H9 (cell line): ENCODE measurements at regions not wholly inside any gene's neighbourhood (a gene's known extent, or its start where the extent isn't known, plus 50 kb on each side); places are given as distances from the start of the nearest gene placed in this dataset.

Experiments
- DNase-seq: peaks from one replicate; pipeline ENCODE4 v3.0.0-alpha.2; 2017
- H2AFZ ChIP-seq: one replicate; pipeline ENCODE4 v1.6.1; 2013; ENCODE audit warnings: mild to moderate bottlenecking, low read length, control low read depth, moderate library complexity
- H2AK5ac ChIP-seq: 2 replicates; pipeline ENCODE4 v1.6.1; 2013; ENCODE audit warnings: low read length, control low read depth, mixed read lengths; ENCODE audit not compliant: insufficient read length
- H2BK120ac ChIP-seq: one replicate; pipeline ENCODE4 v1.6.1; 2013; ENCODE audit warnings: low read depth, mild to moderate bottlenecking, low read length, control low read depth, inconsistent platforms; ENCODE audit not compliant: poor library complexity, severe bottlenecking
- H2BK12ac ChIP-seq: 2 replicates; pipeline ENCODE4 v1.6.1; 2013; ENCODE audit warnings: low read length, control low read depth, mixed read lengths, low read depth; ENCODE audit not compliant: insufficient read length
- H2BK15ac ChIP-seq: 2 replicates; pipeline ENCODE4 v1.6.1; 2013; ENCODE audit warnings: low read depth, low read length, control low read depth
- H2BK20ac ChIP-seq: one replicate; pipeline ENCODE4 v1.6.1; 2013; ENCODE audit warnings: low read depth, mild to moderate bottlenecking, low read length, control low read depth, inconsistent platforms; ENCODE audit not compliant: poor library complexity, severe bottlenecking
- H2BK5ac ChIP-seq: 2 replicates; pipeline ENCODE4 v1.6.1; 2013; ENCODE audit warnings: low read length, control low read depth, mixed read lengths; ENCODE audit not compliant: insufficient read length
- H3K14ac ChIP-seq: 2 replicates; pipeline ENCODE4 v1.6.1; 2013; ENCODE audit warnings: low read length, control low read depth; ENCODE audit not compliant: insufficient read depth
- H3K18ac ChIP-seq: 2 replicates; pipeline ENCODE4 v1.6.1; 2013; ENCODE audit warnings: low read depth, mild to moderate bottlenecking, mixed read lengths, low read length, control low read depth; ENCODE audit not compliant: insufficient read length
- H3K23ac ChIP-seq: 2 replicates; pipeline ENCODE4 v1.6.1; 2013; ENCODE audit warnings: low read length, control low read depth, mixed read lengths, low read depth; ENCODE audit not compliant: insufficient read length
- H3K23me2 ChIP-seq: 2 replicates; pipeline ENCODE4 v1.6.1; 2013; ENCODE audit warnings: low read depth, mild to moderate bottlenecking, mixed read lengths, low read length, control low read depth; ENCODE audit not compliant: insufficient read length, poor library complexity, severe bottlenecking
- H3K27ac ChIP-seq: 2 replicates; pipeline ENCODE4 v1.5.1; 2013; ENCODE audit warnings: low read length, control low read depth, mixed read lengths, low read depth; ENCODE audit not compliant: insufficient read length
- H3K27me3 ChIP-seq: 2 replicates; pipeline ENCODE4 v1.6.1; 2013; ENCODE audit warnings: low read length, control low read depth, inconsistent platforms; ENCODE audit not compliant: insufficient read depth
- H3K4ac ChIP-seq: 2 replicates; pipeline ENCODE4 v1.6.1; 2013; ENCODE audit warnings: low read depth, mild to moderate bottlenecking, control low read depth, inconsistent platforms, low read length, moderate library complexity
- H3K4me1 ChIP-seq: 2 replicates; pipeline ENCODE4 v1.6.1; 2013; ENCODE audit warnings: low read length, control low read depth, inconsistent platforms; ENCODE audit not compliant: insufficient read depth
- H3K4me2 ChIP-seq: 2 replicates; pipeline ENCODE4 v1.6.1; 2013; ENCODE audit warnings: low read length, control low read depth, mixed read lengths; ENCODE audit not compliant: insufficient read length, insufficient read depth
- H3K56ac ChIP-seq: 2 replicates; pipeline ENCODE4 v1.6.1; 2013; ENCODE audit warnings: low read depth, mild to moderate bottlenecking, mixed read lengths, low read length, control low read depth; ENCODE audit not compliant: insufficient read length
- H3K79me1 ChIP-seq: 2 replicates; pipeline ENCODE4 v1.6.1; 2013; ENCODE audit warnings: low read depth, mild to moderate bottlenecking, moderate library complexity, low read length, control low read depth, inconsistent platforms; ENCODE audit not compliant: insufficient read depth, poor library complexity, severe bottlenecking
- H3K79me2 ChIP-seq: 2 replicates; pipeline ENCODE4 v1.6.1; 2013; ENCODE audit warnings: low read length, control low read depth, inconsistent platforms; ENCODE audit not compliant: insufficient read depth
- H3K9ac ChIP-seq: 2 replicates; pipeline ENCODE4 v1.6.1; 2013; ENCODE audit warnings: low read length, control low read depth, mixed read lengths; ENCODE audit not compliant: insufficient read length; ENCODE audit errors: extremely low read depth
- H3K9me3 ChIP-seq: one replicate; pipeline ENCODE4 v1.6.1; 2013; ENCODE audit warnings: low read depth, low read length, inconsistent platforms; ENCODE audit not compliant: control insufficient read depth
- H3T11ph ChIP-seq: one replicate; pipeline ENCODE4 v1.6.1; 2013; ENCODE audit warnings: mild to moderate bottlenecking, low read length, control low read depth, inconsistent platforms
- H4K20me1 ChIP-seq: one replicate; pipeline ENCODE4 v1.6.1; 2013; ENCODE audit not compliant: control insufficient read depth, insufficient read length, insufficient read depth
- H4K5ac ChIP-seq: 2 replicates; pipeline ENCODE4 v1.6.1; 2013; ENCODE audit warnings: low read depth, mild to moderate bottlenecking, mixed read lengths, low read length, control low read depth; ENCODE audit not compliant: insufficient read length
- H4K8ac ChIP-seq: replicated peaks from 2 replicates; pipeline ENCODE4 v1.6.1; 2013; ENCODE audit warnings: low read length, control low read depth, mixed read lengths, low read depth; ENCODE audit not compliant: insufficient read length
- H4K91ac ChIP-seq: 2 replicates; pipeline ENCODE4 v1.6.1; 2013; ENCODE audit warnings: low read depth, mild to moderate bottlenecking, moderate library complexity, mixed read lengths, low read length, control low read depth; ENCODE audit not compliant: insufficient read length
- H3K27ac Mint-ChIP-seq, 3 experiments: 2 replicates in 2 of 3; 3 replicates in 1 of 3; pipeline ENCODE4 v1.8.0; 2020 to 2021; ENCODE audit warnings: mixed read lengths in 3 of 3, mild to moderate bottlenecking in 1 of 3, moderate library complexity in 1 of 3
- H3K27me3 Mint-ChIP-seq: 2 replicates; pipeline ENCODE4 v1.8.0; 2021; ENCODE audit warnings: low read depth, mild to moderate bottlenecking, moderate library complexity, mixed read lengths
- H3K36me3 Mint-ChIP-seq, 3 experiments: 2 replicates in 2 of 3; 3 replicates in 1 of 3; pipeline ENCODE4 v1.8.0; 2020 to 2021; ENCODE audit warnings: low read depth in 3 of 3, mixed read lengths in 3 of 3; ENCODE audit not compliant: insufficient read depth in 1 of 3
- H3K4me1 Mint-ChIP-seq, 2 experiments: 2 replicates each; pipeline ENCODE4 v1.8.0; 2020; ENCODE audit warnings: mixed read lengths in 2 of 2
- H3K4me3 Mint-ChIP-seq, 2 experiments: 2 replicates in 1 of 2; 3 replicates in 1 of 2; pipeline ENCODE4 v1.8.0; 2020 to 2021; ENCODE audit warnings: mild to moderate bottlenecking in 2 of 2, mixed read lengths in 2 of 2, moderate library complexity in 1 of 2
- H3K9me3 Mint-ChIP-seq, 2 experiments: 2 replicates in 1 of 2; 3 replicates in 1 of 2; pipeline ENCODE4 v1.8.0; 2020; ENCODE audit warnings: mild to moderate bottlenecking in 2 of 2, mixed read lengths in 2 of 2, moderate library complexity in 1 of 2
- CTCF ChIP-seq: fragments of 200-600 bp; sonication (generic); conservative IDR thresholded peaks from 3 replicates; pipeline ENCODE4 v1.8.0; 2021; ENCODE audit warnings: antibody characterized with exemption, mild to moderate bottlenecking
- WGBS: extraction: QIAGEN DNeasy Blood & Tissue Kit; methylation state at CpG from one replicate; pipeline ENCODE4 v1.1.7; 2013; ENCODE audit warnings: missing lambda C conversion rate, low lambda C conversion rate, mixed read lengths; ENCODE audit not compliant: insufficient read length; ENCODE audit errors: extremely low coverage; 5-methylcytosine and 5-hydroxymethylcytosine counted together

GRCh38 chr10:61049386-61049785 is 105.4 kb upstream of the RHOBTB1 start:
- no peaks in the 10 kb centered on the region for H3K36me3 Mint-ChIP-seq
- H4K91ac ChIP-seq: no peak overlapping the region

More at GRCh38 chr10:61049386-61049785, 105.4 kb upstream of the RHOBTB1 start:
- Mint-ChIP-seq H3K27ac (no peak overlapping the region), H3K27me3 (no peaks in the 10 kb centered on the region; the same call in 1 of the 2 replicates), H3K4me3 (no peak overlapping the region), H3K9me3 (no peaks in the 10 kb centered on the region), H3K4me1 (peaks cover 13 to 18% of the 10 kb centered on the region in 2 experiments)
- no peak overlapping the region for H3K9ac ChIP-seq
- no peak overlapping the region for H4K5ac ChIP-seq
- no peak overlapping the region for H2BK12ac ChIP-seq
- H3K18ac ChIP-seq: no peak overlapping the region
- H4K20me1 ChIP-seq: no peaks in the 10 kb centered on the region
- H3T11ph ChIP-seq: no peak overlapping the region
- H3K4me2 ChIP-seq: no peak overlapping the region
- H4K8ac ChIP-seq: no peak overlapping the region
- H2BK20ac ChIP-seq: no peak overlapping the region
- H3K9me3 ChIP-seq: no peaks in the 10 kb centered on the region
- H3K56ac ChIP-seq: no peak overlapping the region
- no peaks in the 10 kb centered on the region for H3K23me2 ChIP-seq
- no peak overlapping the region for H2AK5ac ChIP-seq
- no peak overlapping the region for H3K23ac ChIP-seq
- no peaks in the 10 kb centered on the region for H3K79me2 ChIP-seq
- no peaks in the 10 kb centered on the region for H3K27me3 ChIP-seq
- TF ChIP-seq CTCF: no peak
- H3K79me1 ChIP-seq: no peaks in the 10 kb centered on the region
- peaks cover 9% of the 10 kb centered on the region; the same call in 1 of the 2 replicates for H3K4me1 ChIP-seq
- no peak overlapping the region for H2BK5ac ChIP-seq
- H3K4ac ChIP-seq: no peak overlapping the region
- WGBS: no CpG with 5 or more reads among the region's 2 CpGs
- no peak for DNase-seq
- H2AFZ ChIP-seq: no peak overlapping the region
- H2BK120ac ChIP-seq: no peak overlapping the region
- no peak overlapping the region for H3K14ac ChIP-seq
- no peak overlapping the region for H2BK15ac ChIP-seq
- H3K27ac ChIP-seq: no peak overlapping the region
